Gastrocnemius medialis (tissue), 4 donors: ENCODE measurements at regions not wholly inside any gene's neighbourhood (a gene's known extent, or its start where the extent isn't known, plus 50 kb on each side); places are given as distances from the start of the nearest gene placed in this dataset.

ENCODE experiments used
- CTCF ChIP-seq, 5 experiments: fragments of 450-650 bp in 3 of 5; fragments of 200-600 bp in 2 of 5; sonication (generic) in 2 of 5; IDR thresholded peaks in 4 of 5; conservative IDR thresholded peaks in 1 of 5; 1 replicate in 4 of 5; 2 replicates in 1 of 5; pipeline ENCODE4 v1.5.1; 2016 to 2019; ENCODE audit warnings: antibody characterized with exemption in 5 of 5, mild to moderate bottlenecking in 3 of 5, moderate library complexity in 3 of 5
- POLR2A ChIP-seq, 2 donors: fragments of 450-650 bp; IDR thresholded peaks; one replicate each; pipeline ENCODE4 v1.6.1; 2017; ENCODE audit warnings: antibody characterized with exemption in 2 of 2, mild to moderate bottlenecking in 2 of 2, moderate library complexity in 2 of 2

- TF ChIP-seq POLR2A (IDR thresholded peaks at IDR 0.05) = no peak
- TF ChIP-seq CTCF (IDR thresholded peaks at IDR 0.05 in 4 of 5, conservative IDR thresholded peaks at IDR 0.05 in 1 of 5) = no peak
These were observed 228.2 kb upstream of the SEMA3A start for GRCh38 chr7:84422790-84423189.
